ENCODE measurements at regions not wholly inside any gene's neighbourhood (a gene's known extent, or its start where the extent isn't known, plus 50 kb on each side); places are given as distances from the start of the nearest gene placed in this dataset.

DNA sequence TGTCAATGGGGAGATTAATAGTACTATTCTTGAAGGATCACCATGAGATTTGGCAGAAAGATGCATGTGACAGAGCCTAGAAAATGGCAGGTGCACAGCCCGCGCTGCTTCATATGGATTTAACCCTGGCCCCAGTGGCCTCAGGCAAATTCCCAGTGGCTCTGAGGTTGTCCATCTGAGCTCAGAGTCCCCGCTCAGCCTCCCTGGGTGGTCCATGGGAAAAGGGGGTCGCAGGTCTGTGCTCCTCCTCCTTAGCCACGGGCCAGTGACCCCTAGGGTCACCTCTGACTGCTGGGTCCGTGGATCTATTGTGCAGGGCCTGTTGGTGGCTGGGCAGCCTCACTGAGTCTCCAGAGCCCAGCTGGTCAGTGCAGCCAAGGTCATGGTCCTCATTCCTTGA is 93.3 kb upstream of the BOD1 start:
- TF ChIP-seq POLR2AphosphoS5 (IDR thresholded peaks at IDR 0.05; ENCODE audit: low read depth, low read length) (no peak), TAF1 (IDR thresholded peaks at IDR 0.05; ENCODE audit: low read depth, low read length) (no peak), POLR2A (IDR thresholded peaks at IDR 0.05; ENCODE audit: low read depth, low read length) (no peak)

Data from GM12891 (cell line).